Hepatocyte (in vitro differentiated cells): ENCODE measurements at regions not wholly inside any gene's neighbourhood (a gene's known extent, or its start where the extent isn't known, plus 50 kb on each side); places are given as distances from the start of the nearest gene placed in this dataset.

Experiments
- DNase-seq: peaks from one replicate; pipeline ENCODE4 v3.0.0-alpha.2; 2016; ENCODE audit warnings: low spot score
- H2AFZ ChIP-seq: fragments of 200-600 bp; sonication (generic); 2 replicates; pipeline ENCODE4 v1.6.0; 2016; ENCODE audit warnings: antibody characterized with exemption, mild to moderate bottlenecking
- H3K27ac ChIP-seq: fragments of 200-600 bp; sonication (generic); 2 replicates; pipeline ENCODE4 v1.5.1; 2016; ENCODE audit warnings: mild to moderate bottlenecking
- H3K27me3 ChIP-seq: fragments of 200-600 bp; sonication (generic); 2 replicates; pipeline ENCODE4 v1.6.1; 2016
- H3K36me3 ChIP-seq: fragments of 200-600 bp; sonication (generic); replicated peaks from 2 replicates; pipeline ENCODE4 v1.5.1; 2016; ENCODE audit warnings: low read depth; ENCODE audit not compliant: insufficient read depth
- H3K4me1 ChIP-seq: fragments of 200-600 bp; sonication (generic); 2 replicates; pipeline ENCODE4 v1.5.1; 2016; ENCODE audit warnings: mild to moderate bottlenecking, moderate library complexity; ENCODE audit not compliant: insufficient read depth
- H3K4me2 ChIP-seq: fragments of 200-600 bp; sonication (generic); 2 replicates; pipeline ENCODE4 v1.6.0; 2016
- H3K4me3 ChIP-seq: fragments of 200-600 bp; sonication (generic); 2 replicates; pipeline ENCODE4 v1.5.1; 2016; ENCODE audit warnings: mild to moderate bottlenecking
- H3K79me2 ChIP-seq: fragments of 200-600 bp; sonication (generic); 2 replicates; pipeline ENCODE4 v1.6.0; 2017; ENCODE audit warnings: mild to moderate bottlenecking
- H3K9me2 ChIP-seq: fragments of 200-600 bp; sonication (generic); replicated peaks from 2 replicates; pipeline ENCODE4 v1.6.0; 2017; ENCODE audit warnings: mild to moderate bottlenecking; ENCODE audit not compliant: insufficient read depth
- H3K9me3 ChIP-seq: fragments of 200-600 bp; sonication (generic); 2 replicates; pipeline ENCODE4 v1.5.1; 2016; ENCODE audit warnings: low read depth, mild to moderate bottlenecking
- H4K20me1 ChIP-seq: fragments of 200-600 bp; sonication (generic); 2 replicates; pipeline ENCODE4 v1.6.0; 2016; ENCODE audit warnings: mild to moderate bottlenecking; ENCODE audit not compliant: insufficient read depth, poor library complexity, severe bottlenecking
- CTCF ChIP-seq: fragments of 200-600 bp; sonication (generic); IDR thresholded peaks from 2 replicates; pipeline ENCODE4 v1.5.1; 2016; ENCODE audit warnings: antibody characterized with exemption, mild to moderate bottlenecking; ENCODE audit not compliant: poor library complexity
- EZH2 ChIP-seq: fragments of 200-600 bp; sonication (generic); IDR thresholded peaks from 2 replicates; pipeline ENCODE4 v1.6.1; 2016; ENCODE audit warnings: antibody characterized with exemption, mild to moderate bottlenecking, borderline replicate concordance
- EZH2phosphoT487 ChIP-seq: fragments of 200-600 bp; sonication (generic); IDR thresholded peaks from one replicate; pipeline ENCODE4 v1.6.1; 2018; ENCODE audit warnings: antibody characterized with exemption, mild to moderate bottlenecking, low read depth, moderate library complexity; ENCODE audit not compliant: unreplicated experiment, severe bottlenecking
- WGBS: methylation state at CpG from one replicate; pipeline ENCODE4 v1.1.6; 2016; ENCODE audit warnings: low lambda C conversion rate; ENCODE audit errors: missing lambda C conversion rate; 5-methylcytosine and 5-hydroxymethylcytosine counted together

- Histone ChIP-seq H3K9me2 (no peaks in the 10 kb centered on the region), H3K27me3 (no peaks in the 10 kb centered on the region), H3K4me1 (no peaks in the 10 kb centered on the region), H2AFZ (no peak overlapping the region), H3K79me2 (no peaks in the 10 kb centered on the region), H3K36me3 (no peaks in the 10 kb centered on the region), H3K9me3 (no peaks in the 10 kb centered on the region), H3K4me3 (no peak overlapping the region), H3K27ac (no peak overlapping the region), H3K4me2 (no peak overlapping the region), H4K20me1 (no peaks in the 10 kb centered on the region)
- WGBS, result 81% methylated on average over 2 of the region's 2 CpGs
- TF ChIP-seq CTCF, result no peak
- no peak for TF ChIP-seq EZH2phosphoT487
- no peak for TF ChIP-seq EZH2
- DNase-seq, result no peak
Observed at GRCh38 chr15:47484997-47485396, 232.3 kb upstream of the SEMA6D start.

- Histone ChIP-seq H3K4me1 (no peaks in the 10 kb centered on the region), H3K9me3 (no peaks in the 10 kb centered on the region), H3K27ac (no peak overlapping the region), H2AFZ (no peak overlapping the region), H3K27me3 (no peaks in the 10 kb centered on the region), H3K9me2 (no peaks in the 10 kb centered on the region), H3K4me2 (no peak overlapping the region), H3K4me3 (no peak overlapping the region), H3K79me2 (no peaks in the 10 kb centered on the region), H3K36me3 (no peaks in the 10 kb centered on the region), H4K20me1 (no peaks in the 10 kb centered on the region)
- no peak for TF ChIP-seq CTCF
- TF ChIP-seq EZH2, result no peak
- no peak for TF ChIP-seq EZH2phosphoT487
- 94% methylated on average over 2 of the region's 2 CpGs for WGBS
- no peak for DNase-seq
Observed at GRCh38 chr15:47485419-47485818, 231.9 kb upstream of the SEMA6D start.

- no peak overlapping the region for H3K4me2 ChIP-seq
- no peaks in the 10 kb centered on the region for H3K27me3 ChIP-seq
- H3K9me3 ChIP-seq, result no peaks in the 10 kb centered on the region
- H3K4me3 ChIP-seq, result no peak overlapping the region
- no peak overlapping the region for H3K27ac ChIP-seq
- WGBS, result 75% methylated on average over 3 of the region's 3 CpGs
- no peak overlapping the region for H2AFZ ChIP-seq
- H3K9me2 ChIP-seq, result no peaks in the 10 kb centered on the region
- DNase-seq, result no peak
- no peaks in the 10 kb centered on the region for H4K20me1 ChIP-seq
- TF ChIP-seq EZH2 (no peak), EZH2phosphoT487 (no peak), CTCF (no peak)
- H3K4me1 ChIP-seq, result no peaks in the 10 kb centered on the region
- H3K79me2 ChIP-seq, result no peaks in the 10 kb centered on the region
- no peaks in the 10 kb centered on the region for H3K36me3 ChIP-seq
Observed at GRCh38 chr15:47486040-47486439, 231.3 kb upstream of the SEMA6D start.

GRCh38 chr15:47492195-47492594 is 225.1 kb upstream of the SEMA6D start:
- Histone ChIP-seq H3K36me3 (no peaks in the 10 kb centered on the region), H4K20me1 (no peaks in the 10 kb centered on the region), H3K9me3 (no peaks in the 10 kb centered on the region), H3K27ac (no peak overlapping the region), H3K27me3 (no peaks in the 10 kb centered on the region), H3K4me3 (no peak overlapping the region), H3K4me1 (no peaks in the 10 kb centered on the region), H3K79me2 (no peaks in the 10 kb centered on the region), H3K9me2 (no peaks in the 10 kb centered on the region), H2AFZ (no peak overlapping the region), H3K4me2 (no peak overlapping the region)
- no peak for TF ChIP-seq CTCF
- TF ChIP-seq EZH2, result no peak
- no peak for TF ChIP-seq EZH2phosphoT487
- no peak for DNase-seq
